Muscle of arm (tissue), 1 donor: ENCODE measurements at regions not wholly inside any gene's neighbourhood (a gene's known extent, or its start where the extent isn't known, plus 50 kb on each side); places are given as distances from the start of the nearest gene placed in this dataset.
A peak's percentile ranks its signal among the peaks of the same experiment; 100 is the strongest.
"Not testable (repeated sequence)": the region's sequence is repeated elsewhere in the genome, so short reads cannot be mapped to it uniquely, and the experiment has no call there.

Source experiments
- DNase-seq: peaks from one replicate; pipeline ENCODE4 v3.0.0-alpha.2; 2013

- DNase-seq, result no peak
Measured at GRCh38 chr13:26895808-26896466, 135.4 kb upstream of the GPR12 start.

GRCh38 chr13:26895081-26895807, 134.7 kb upstream of the GPR12 start:
- no peak for DNase-seq

- DNase-seq, result no peak
Measured at GRCh38 chr13:26888632-26889031, 128.0 kb upstream of the GPR12 start.

- DNase-seq, result no peak
Measured at GRCh38 chr13:26887594-26887993, 127.0 kb upstream of the GPR12 start.

DNA sequence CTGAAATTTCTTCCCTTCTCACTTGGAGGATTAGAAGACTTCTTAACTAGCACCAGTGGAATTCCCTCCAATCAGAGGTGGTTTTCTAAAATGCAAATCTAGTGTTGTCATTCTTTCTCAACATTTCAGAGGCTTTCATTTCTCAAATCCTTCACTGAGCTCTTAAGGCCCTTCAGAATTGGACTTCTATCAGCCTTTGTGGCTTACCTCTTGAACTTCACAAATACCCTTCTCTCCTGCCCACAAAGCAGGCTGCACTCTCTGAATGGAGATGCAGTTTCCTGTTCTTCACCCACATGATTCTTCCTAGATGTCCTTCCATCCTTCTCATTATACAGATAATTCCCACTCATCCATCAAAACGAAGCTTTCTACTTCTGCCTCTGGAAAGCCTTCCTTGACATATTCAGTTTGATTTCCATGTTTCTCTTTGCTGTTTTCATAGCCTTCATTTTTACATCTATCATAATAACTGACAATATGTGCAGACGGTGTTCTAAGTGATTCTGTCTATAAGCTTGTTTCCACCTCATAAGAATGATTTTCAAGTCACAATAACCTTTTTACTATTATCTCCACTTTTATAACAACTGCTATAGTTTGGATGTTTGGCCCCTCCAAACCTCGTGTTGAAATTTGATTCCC, 123.1 kb upstream of the GPR12 start:
- no peak for DNase-seq

GRCh38 chr13:26882731-26883130, 122.1 kb upstream of the GPR12 start:
- DNase-seq, result no peak

DNA sequence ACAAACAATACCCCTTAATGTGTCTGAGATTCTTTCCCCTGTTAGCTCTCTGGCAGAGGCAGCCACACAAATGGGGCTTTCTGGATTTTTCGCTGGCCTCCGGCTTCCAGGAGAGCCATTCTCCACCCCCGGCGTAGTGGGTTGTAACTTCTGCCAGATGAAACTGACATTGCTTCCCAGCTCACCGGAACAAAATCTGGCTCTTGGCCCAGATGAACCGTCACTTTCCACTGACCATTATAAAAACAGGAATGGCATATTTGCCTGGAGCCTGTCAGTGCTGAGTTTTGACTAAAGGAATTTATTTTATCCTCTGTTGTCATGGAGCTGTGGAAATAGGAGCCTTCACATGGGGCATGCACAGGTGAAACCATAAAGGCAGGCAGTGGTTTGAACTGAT, 120.6 kb upstream of the GPR12 start:
- DNase-seq, result peak; percentile 38

DNA sequence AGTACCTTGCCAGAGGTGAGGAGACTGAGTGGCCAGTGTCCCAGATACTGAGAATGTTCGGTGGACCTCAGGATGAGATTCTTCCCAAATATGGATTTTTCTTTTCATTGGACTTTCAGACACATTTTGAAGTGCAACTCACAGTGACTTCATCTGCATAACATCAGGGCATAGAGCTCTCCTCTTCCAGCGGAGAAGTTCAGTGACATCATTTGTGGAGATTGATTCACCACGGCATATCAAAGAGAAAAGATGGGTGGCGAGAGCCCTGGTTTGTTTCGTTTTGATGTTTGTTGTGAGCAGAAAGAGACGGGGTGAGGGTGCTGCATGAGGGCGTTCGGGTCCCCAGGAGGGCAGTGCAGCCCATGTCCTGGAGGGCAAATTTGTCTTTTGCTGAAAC, 120.1 kb upstream of the GPR12 start:
- no peak for DNase-seq

DNA sequence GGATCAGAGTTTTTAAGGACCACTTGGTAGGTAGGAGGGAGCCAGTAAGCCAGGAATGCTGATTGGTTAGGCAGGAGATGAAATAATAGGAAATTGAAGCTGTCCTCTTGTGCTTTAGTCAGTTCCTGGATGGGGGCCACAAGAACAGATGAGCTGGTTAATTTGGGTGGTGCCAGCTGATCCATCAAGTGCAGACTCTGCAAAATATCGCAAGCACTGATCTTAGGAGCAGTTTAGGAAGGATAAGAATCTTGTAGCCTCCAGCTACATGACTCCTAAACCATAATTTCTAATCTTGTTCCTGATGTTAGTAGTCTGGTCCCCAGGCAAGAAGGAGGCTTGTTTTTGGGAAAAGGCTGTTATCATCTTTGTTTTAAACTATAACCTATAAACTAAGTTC, 117.9 kb upstream of the GPR12 start:
- no peak for DNase-seq

GRCh38 chr13:26873386-26873698, 112.8 kb upstream of the GPR12 start:
- no peak for DNase-seq

GRCh38 chr13:26872525-26873385, 112.2 kb upstream of the GPR12 start:
- peak; percentile 25 for DNase-seq

DNA sequence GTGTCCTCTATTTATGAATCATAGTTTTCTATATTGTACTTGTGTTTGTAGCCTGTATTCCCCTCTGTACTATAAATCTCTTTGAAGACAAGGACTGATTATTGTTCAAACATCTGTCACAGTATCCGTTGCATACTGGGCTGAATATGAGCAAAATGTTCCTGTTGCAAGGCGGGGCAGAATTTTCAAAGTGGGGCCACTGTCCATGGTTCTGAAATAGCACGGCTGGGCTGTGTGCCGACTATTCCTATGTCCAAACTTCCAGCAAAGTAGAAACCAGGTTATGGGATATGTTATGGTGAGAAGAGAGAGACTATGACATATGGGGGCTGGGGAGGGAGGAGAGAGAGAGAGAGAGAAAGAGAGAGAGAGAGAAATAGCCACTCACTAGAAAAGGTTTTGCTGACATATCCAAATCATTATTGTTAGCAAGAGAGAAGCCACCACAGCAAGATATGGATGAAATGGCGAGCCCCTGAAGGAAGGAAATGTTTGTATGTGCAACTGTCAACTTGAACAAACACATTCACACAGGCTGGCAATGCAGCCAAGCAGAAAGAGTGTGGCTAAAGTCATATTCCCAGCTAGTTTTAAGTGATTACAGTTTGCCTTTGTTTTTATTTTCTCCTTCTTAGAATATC, 107.0 kb upstream of the GPR12 start:
- DNase-seq, result peak; percentile 51

DNA sequence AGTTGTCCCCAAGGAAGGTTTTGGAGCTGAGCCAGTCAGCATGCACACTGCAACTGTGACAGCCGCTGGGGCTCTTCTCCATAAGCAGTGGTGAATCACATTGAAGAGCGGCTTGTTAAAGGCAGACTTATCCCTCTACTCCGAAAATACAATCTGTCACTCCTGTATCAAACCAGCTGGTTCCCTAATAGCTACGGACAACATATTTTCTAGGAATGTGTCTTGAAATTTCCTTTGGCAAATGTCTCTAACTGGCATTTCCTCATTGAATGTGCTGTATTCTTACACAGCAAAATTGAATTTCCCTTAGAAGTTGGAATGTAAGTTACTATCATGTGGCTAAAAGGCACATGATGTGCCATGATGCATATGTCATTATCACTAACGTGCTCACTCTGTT, 104.0 kb upstream of the GPR12 start:
- no peak for DNase-seq

- no peak for DNase-seq
Measured at GRCh38 chr13:26861941-26862340, 101.4 kb upstream of the GPR12 start.

DNA sequence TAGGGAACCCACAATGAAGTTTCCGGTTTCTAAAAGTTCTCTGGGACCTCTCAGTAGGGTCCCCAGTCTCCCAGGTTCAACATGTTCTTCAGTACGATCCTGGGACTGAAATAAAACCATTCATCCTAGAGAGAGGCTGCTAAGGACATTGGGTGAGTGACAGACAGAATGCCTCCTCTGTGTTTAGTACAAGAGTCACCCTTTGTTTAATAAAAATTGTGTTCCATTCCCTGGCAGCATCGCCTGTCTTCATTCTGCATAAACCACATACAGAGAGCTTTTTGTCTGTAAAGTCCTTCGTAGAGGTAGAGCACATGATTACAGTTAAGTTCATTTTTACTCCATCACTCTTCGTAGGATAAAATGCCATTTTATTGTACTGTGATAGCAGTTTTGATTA, 95.3 kb upstream of the GPR12 start:
- no peak for DNase-seq

DNA sequence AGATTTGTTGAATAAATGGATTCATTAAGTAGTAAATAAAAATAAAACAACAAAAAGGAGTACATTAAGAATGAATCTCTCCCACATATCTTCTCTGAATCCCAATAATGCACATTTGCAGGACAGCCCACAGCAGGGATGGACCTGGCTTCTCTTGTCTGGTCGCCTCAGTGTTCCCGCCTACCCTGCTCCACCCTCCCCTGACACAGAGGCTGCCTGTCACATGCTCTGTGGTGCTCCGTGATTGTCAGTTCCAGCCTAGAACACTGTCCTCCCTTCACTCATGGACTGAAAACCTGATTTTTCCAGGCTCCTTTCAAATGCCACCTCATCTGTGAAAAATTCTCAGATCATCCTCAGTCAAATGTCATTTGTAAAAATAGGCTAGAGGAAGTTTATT, 94.5 kb upstream of the GPR12 start:
- DNase-seq, result no peak

DNA sequence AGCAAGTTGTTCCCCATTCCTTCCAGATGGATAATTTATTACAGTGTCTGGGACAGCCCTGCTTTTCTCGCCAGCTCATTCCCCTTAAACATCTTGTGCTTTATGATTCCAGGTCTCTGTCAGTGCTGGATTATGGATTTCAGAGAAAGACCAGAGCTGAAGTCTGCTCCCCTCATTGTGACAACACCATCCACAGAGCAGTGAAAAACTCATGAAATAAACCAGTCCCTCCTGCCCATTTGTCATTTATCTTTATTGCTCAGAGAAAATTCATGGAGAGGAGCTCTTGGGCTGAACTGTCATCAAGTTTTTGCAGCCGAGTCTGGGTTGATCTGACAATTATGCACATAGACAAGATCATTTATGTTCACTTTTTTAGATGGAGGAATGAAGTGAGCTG, 92.7 kb upstream of the GPR12 start:
- peak; percentile 15 for DNase-seq

DNA sequence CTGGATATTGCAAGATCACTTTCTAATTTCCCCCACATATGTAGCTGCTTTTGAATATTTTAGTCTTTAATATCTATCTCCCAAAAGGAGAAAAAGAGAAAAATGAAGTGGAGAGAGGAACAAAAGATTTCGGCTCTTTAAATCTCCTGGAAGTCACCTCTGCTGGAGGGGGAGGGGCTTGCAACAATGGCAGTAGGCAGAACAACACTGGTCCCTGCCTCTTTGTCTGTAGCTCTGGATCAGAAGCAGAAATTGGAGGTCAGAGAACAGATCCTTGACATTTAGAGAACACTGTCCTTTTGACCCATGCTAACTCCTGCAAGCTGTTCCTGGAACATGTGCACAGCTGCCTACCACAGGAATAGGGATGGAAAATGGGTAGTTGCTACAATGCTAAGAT, 86.7 kb upstream of the GPR12 start:
- no peak for DNase-seq

- DNase-seq, result not testable (repeated sequence)
Measured at GRCh38 chr13:26845063-26845462, 84.5 kb upstream of the GPR12 start.

DNA sequence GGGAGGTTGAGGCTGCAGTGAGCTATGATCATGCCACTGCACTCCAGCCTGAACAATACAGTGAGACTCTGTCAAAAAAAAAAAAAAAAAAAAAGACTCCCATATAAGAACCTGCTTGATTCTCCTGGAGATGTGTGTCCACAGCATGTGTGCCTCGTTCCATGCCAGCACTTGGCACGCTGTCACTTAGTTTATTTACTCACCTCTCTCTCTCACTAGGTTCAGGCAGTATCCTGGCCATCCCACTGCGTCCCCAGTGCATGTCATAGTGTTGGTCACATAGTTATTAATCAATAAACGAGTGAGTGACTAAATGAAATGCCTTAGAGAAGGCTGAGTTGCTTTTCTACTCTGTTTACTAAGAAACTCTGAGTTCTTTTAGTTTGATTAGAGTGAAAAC, 79.1 kb upstream of the GPR12 start:
- DNase-seq, result no peak

DNA sequence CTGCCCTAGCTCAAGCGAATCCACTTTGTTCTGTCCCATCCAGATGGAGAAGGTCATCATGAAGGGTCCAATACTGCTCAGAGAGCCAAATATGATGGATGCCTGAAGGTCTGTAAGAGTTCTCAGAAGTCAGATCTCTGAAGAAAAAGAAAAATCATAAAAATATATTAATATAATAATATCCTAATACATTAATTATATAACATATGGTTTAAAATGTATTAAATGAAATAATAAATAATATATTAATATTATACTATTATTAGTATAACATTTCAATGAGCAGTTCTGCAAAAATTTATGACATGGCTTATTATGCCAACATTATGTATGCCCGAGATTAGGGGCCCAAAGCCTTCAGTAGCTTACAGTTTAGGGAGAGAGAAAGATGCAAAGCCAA, 78.2 kb upstream of the GPR12 start:
- DNase-seq, result no peak

DNA sequence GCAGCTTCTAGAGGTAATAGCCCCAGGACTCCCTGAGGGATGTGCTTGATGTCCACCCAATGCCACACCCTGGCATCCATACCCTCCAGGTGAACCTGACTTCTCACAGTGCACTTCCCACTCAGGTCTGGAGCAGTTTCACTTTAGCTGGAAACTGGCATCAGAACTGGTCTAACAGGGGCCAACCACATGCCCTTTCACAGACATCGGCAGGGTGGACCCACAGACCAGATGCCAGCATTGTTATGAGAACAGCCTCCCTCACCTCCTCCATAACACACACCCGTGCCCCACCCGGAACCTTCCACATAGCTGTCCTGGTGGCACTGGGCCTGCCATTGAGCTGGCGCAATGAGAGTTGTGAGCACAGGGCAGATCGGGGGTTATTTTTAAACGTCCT, 77.4 kb upstream of the GPR12 start:
- DNase-seq, result no peak
